Ascending aorta (tissue), 2 donors: ENCODE measurements at regions not wholly inside any gene's neighbourhood (a gene's known extent, or its start where the extent isn't known, plus 50 kb on each side); places are given as distances from the start of the nearest gene placed in this dataset.

Source experiments
- DNase-seq, 2 donors: peaks; one replicate each; pipeline ENCODE4 v3.0.0-alpha.2; 2019; ENCODE audit warnings: low spot score in 2 of 2
- H3K27ac ChIP-seq, 2 donors: fragments of 200-600 bp; sonication (generic); one replicate each; pipeline ENCODE4 v1.5.1; 2016 to 2017; ENCODE audit warnings: mild to moderate bottlenecking in 1 of 2
- H3K27me3 ChIP-seq: fragments of 200-600 bp; sonication (generic); one replicate; pipeline ENCODE4 v1.5.1; 2017
- H3K36me3 ChIP-seq, 2 donors: fragments of 200-600 bp; sonication (generic); one replicate each; pipeline ENCODE4 v1.5.1; 2016
- H3K4me1 ChIP-seq, 2 donors: fragments of 200-600 bp; sonication (generic); one replicate each; pipeline ENCODE4 v1.5.1; 2016 to 2017; ENCODE audit warnings: mild to moderate bottlenecking in 1 of 2
- H3K4me3 ChIP-seq, 2 donors: fragments of 200-600 bp; sonication (generic); one replicate each; pipeline ENCODE4 v1.5.1; 2016 to 2017; ENCODE audit warnings: mild to moderate bottlenecking in 1 of 2
- H3K9me3 ChIP-seq, 2 donors: fragments of 200-600 bp; sonication (generic); one replicate each; pipeline ENCODE4 v1.5.1; 2016
- CTCF ChIP-seq, 3 experiments: fragments of 200-600 bp in 2 of 3; fragments of 450-650 bp in 1 of 3; sonication (generic) in 2 of 3; IDR thresholded peaks; one replicate each; pipeline ENCODE4 v1.5.1; 2016 to 2019; ENCODE audit warnings: antibody characterized with exemption in 3 of 3, mild to moderate bottlenecking in 1 of 3, moderate library complexity in 1 of 3
- intact Hi-C: fragments of 100-400 bp; cut with DNase I; formaldehyde crosslinking; loops from one replicate; pipeline ENCODE4 v1.15.1; 2023

GRCh38 chrX:42472727-42473126 lies 305.2 kb downstream of the PPP1R2C start:
- H3K36me3 ChIP-seq = no peaks in the 10 kb centered on the region
- no peaks in the 10 kb centered on the region for H3K4me1 ChIP-seq
- H3K9me3 ChIP-seq = no peaks in the 10 kb centered on the region
- H3K27me3 ChIP-seq = no peaks in the 10 kb centered on the region
- H3K4me3 ChIP-seq = no peak overlapping the region
- no peak for DNase-seq
- intact Hi-C loops = no loop called here
- TF ChIP-seq CTCF (IDR thresholded peaks at IDR 0.05) = no peak
- no peak overlapping the region for H3K27ac ChIP-seq

DNA sequence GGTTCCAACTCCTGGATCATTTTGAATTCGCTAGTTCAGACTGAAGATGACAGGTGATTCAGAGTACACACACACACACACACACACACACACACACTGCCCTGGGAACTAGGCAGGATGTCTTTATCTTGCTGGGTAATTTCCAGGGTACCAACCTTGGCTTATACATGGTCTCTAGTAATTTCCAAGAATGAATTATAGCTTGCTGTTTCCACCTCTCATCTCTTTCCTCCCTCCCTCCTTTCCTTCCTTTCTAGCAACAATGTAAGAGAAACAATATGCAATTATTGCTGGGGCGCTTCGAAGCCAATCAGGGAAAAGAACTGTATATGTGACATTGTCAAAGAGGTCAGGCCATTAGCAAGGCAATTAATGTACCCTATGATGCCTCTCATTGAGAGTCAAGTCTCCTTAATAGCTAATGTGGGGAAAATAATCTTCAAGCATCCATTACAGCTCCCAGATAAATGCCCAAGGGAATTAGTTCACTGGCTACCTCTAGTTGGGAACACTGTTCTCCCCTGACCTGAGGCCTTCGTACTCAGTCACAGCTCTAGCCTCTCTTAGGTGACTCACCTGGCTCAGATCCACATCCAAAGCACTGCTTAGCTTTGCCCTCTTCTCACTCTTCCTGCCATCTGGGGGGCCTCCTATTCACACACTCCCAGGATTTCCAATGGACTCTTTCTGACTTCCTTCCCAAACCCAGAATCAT lies 311.5 kb downstream of the PPP1R2C start:
- Histone ChIP-seq H3K36me3 (no peaks in the 10 kb centered on the region), H3K27ac (no peak overlapping the region), H3K4me3 (no peak overlapping the region), H3K27me3 (no peaks in the 10 kb centered on the region), H3K9me3 (no peaks in the 10 kb centered on the region), H3K4me1 (no peaks in the 10 kb centered on the region)
- no peak for TF ChIP-seq CTCF (IDR thresholded peaks at IDR 0.05)
- intact Hi-C loops = no loop called here
- DNase-seq = no peak

DNA sequence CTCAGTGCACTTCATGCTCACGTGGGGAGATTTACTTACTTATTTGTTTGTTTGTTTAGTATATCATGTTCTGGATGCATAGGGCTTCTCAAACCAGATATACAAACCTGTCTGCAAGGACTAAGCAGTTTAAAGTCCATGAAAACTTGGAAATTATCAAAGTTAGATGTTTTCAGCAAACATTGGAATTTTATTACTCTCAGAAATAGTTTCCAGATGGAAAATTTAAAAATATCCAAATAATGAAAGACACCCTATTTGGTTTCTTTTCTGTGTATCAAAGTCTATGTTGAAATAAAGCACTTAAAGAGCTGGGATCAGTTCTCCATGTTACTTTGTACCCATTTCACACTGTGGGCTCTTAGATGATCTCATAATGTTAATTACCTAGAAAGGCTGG lies 312.1 kb downstream of the PPP1R2C start:
- H3K27me3 ChIP-seq = no peaks in the 10 kb centered on the region
- no peak overlapping the region for H3K4me3 ChIP-seq
- intact Hi-C loops = no loop called here
- H3K27ac ChIP-seq = no peak overlapping the region
- DNase-seq = no peak
- H3K9me3 ChIP-seq = no peaks in the 10 kb centered on the region
- H3K4me1 ChIP-seq = no peaks in the 10 kb centered on the region
- TF ChIP-seq CTCF (IDR thresholded peaks at IDR 0.05) = no peak
- no peaks in the 10 kb centered on the region for H3K36me3 ChIP-seq

GRCh38 chrX:42463706-42464490 lies 314.1 kb downstream of the PPP1R2C start:
- H3K36me3 ChIP-seq = no peaks in the 10 kb centered on the region
- H3K4me1 ChIP-seq = no peaks in the 10 kb centered on the region
- TF ChIP-seq CTCF (IDR thresholded peaks at IDR 0.05) = no peak
- H3K9me3 ChIP-seq = no peaks in the 10 kb centered on the region
- DNase-seq = no peak
- no peak overlapping the region for H3K4me3 ChIP-seq
- no peaks in the 10 kb centered on the region for H3K27me3 ChIP-seq
- H3K27ac ChIP-seq = no peak overlapping the region
- intact Hi-C loops = no loop called here

- Histone ChIP-seq H3K27me3 (no peaks in the 10 kb centered on the region), H3K4me1 (no peaks in the 10 kb centered on the region), H3K27ac (no peak overlapping the region), H3K4me3 (no peak overlapping the region), H3K9me3 (no peaks in the 10 kb centered on the region), H3K36me3 (no peaks in the 10 kb centered on the region)
- no peak for DNase-seq
- no peak for TF ChIP-seq CTCF (IDR thresholded peaks at IDR 0.05)
- intact Hi-C loops = no loop called here
These were observed 315.0 kb downstream of the PPP1R2C start for GRCh38 chrX:42462917-42463316.
